ENCODE measurements at regions not wholly inside any gene's neighbourhood (a gene's known extent, or its start where the extent isn't known, plus 50 kb on each side); places are given as distances from the start of the nearest gene placed in this dataset.
"Not testable (repeated sequence)": the region's sequence is repeated elsewhere in the genome, so short reads cannot be mapped to it uniquely, and the experiment has no call there.

GRCh38 chrX:82528525-82528924, 979.6 kb upstream of the POU3F4 start:
- no peak for TF ChIP-seq CTCF (IDR thresholded peaks at IDR 0.05)
- no peak for TF ChIP-seq POLR2A (IDR thresholded peaks at IDR 0.05)
- Histone ChIP-seq H3K9me3 (no peaks in the 10 kb centered on the region), H3K4me3 (no peak overlapping the region), H3K27me3 (no peaks in the 10 kb centered on the region), H3K27ac (no peak overlapping the region), H3K36me3 (ENCODE audit: low read depth, missing control alignments) (no peaks in the 10 kb centered on the region), H3K4me1 (no peaks in the 10 kb centered on the region)
- DNase-seq, result no peak
- intact Hi-C loops (cut with DNase I; ENCODE audit: low total_unique reads), result no loop called here
- WGBS, 2 donors, result no CpG with 5 or more reads among the region's 1 CpG

GRCh38 chrX:82534086-82534597, 973.9 kb upstream of the POU3F4 start:
- Histone ChIP-seq H3K36me3 (ENCODE audit: low read depth, missing control alignments) (no peaks in the 10 kb centered on the region), H3K4me1 (no peaks in the 10 kb centered on the region), H3K27me3 (no peaks in the 10 kb centered on the region), H3K27ac (no peak overlapping the region), H3K4me3 (no peak overlapping the region), H3K9me3 (no peaks in the 10 kb centered on the region)
- no peak for TF ChIP-seq POLR2A (IDR thresholded peaks at IDR 0.05)
- DNase-seq, result no peak
- WGBS, 2 donors, result 43% methylated on average over 4 of the region's 4 CpGs
- intact Hi-C loops (cut with DNase I; ENCODE audit: low total_unique reads), result no loop called here

GRCh38 chrX:82537205-82537604, 970.9 kb upstream of the POU3F4 start:
- H3K27me3 ChIP-seq; DNase-seq; H3K27ac ChIP-seq; H3K36me3 ChIP-seq (ENCODE audit: low read depth, missing control alignments); intact Hi-C loops (cut with DNase I; ENCODE audit: low total_unique reads); H3K4me1 ChIP-seq; H3K9me3 ChIP-seq; H3K4me3 ChIP-seq: not testable (repeated sequence)
- WGBS, 2 donors, result 47 to 65% methylated on average over 3 of the region's 3 CpGs

- Histone ChIP-seq H3K4me3 (no peak overlapping the region), H3K4me1 (no peaks in the 10 kb centered on the region), H3K27ac (no peak overlapping the region), H3K9me3 (no peaks in the 10 kb centered on the region), H3K36me3 (ENCODE audit: low read depth, missing control alignments) (no peaks in the 10 kb centered on the region), H3K27me3 (no peaks in the 10 kb centered on the region)
- TF ChIP-seq POLR2A (IDR thresholded peaks at IDR 0.05) (no peak), CTCF (IDR thresholded peaks at IDR 0.05) (no peak)
- intact Hi-C loops (cut with DNase I; ENCODE audit: low total_unique reads), result no loop called here
- no peak for DNase-seq
- WGBS, 2 donors, result 85 to 90% methylated on average over 2 of the region's 2 CpGs
Observed at GRCh38 chrX:82541822-82542221, 966.3 kb upstream of the POU3F4 start.

- 69 to 89% methylated on average over 9 to 14 of the region's 21 CpGs for WGBS, 2 donors
- DNase-seq; H3K27me3 ChIP-seq; H3K9me3 ChIP-seq; H3K4me3 ChIP-seq; H3K4me1 ChIP-seq; H3K36me3 ChIP-seq (ENCODE audit: low read depth, missing control alignments); H3K27ac ChIP-seq; intact Hi-C loops (cut with DNase I; ENCODE audit: low total_unique reads): not testable (repeated sequence)
Observed at GRCh38 chrX:82552201-82552600, 955.9 kb upstream of the POU3F4 start.

- no peak for TF ChIP-seq POLR2A (IDR thresholded peaks at IDR 0.05)
- TF ChIP-seq CTCF (IDR thresholded peaks at IDR 0.05), result no peak
- Histone ChIP-seq H3K4me3 (no peak overlapping the region), H3K9me3 (no peaks in the 10 kb centered on the region), H3K27ac (no peak overlapping the region), H3K36me3 (ENCODE audit: low read depth, missing control alignments) (no peaks in the 10 kb centered on the region), H3K27me3 (no peaks in the 10 kb centered on the region), H3K4me1 (no peaks in the 10 kb centered on the region)
- intact Hi-C loops (cut with DNase I; ENCODE audit: low total_unique reads), result no loop called here
- no peak for DNase-seq
- WGBS, 2 donors, result 41 to 53% methylated on average over 1 of the region's 1 CpG
Observed at GRCh38 chrX:82556588-82556987, 951.5 kb upstream of the POU3F4 start.

Data from testis (tissue), 2 donors.